CD14-positive monocyte (primary cell): ENCODE measurements at regions not wholly inside any gene's neighbourhood (a gene's known extent, or its start where the extent isn't known, plus 50 kb on each side); places are given as distances from the start of the nearest gene placed in this dataset.

Experiments
- DNase-seq, 3 donors: peaks; one replicate each; pipeline ENCODE4 v3.0.0-alpha.2; 2011 to 2022
- H2AFZ ChIP-seq: 2 replicates; pipeline ENCODE4 v1.6.0; 2012; ENCODE audit warnings: mild to moderate bottlenecking, low read depth, low read length, inconsistent platforms; ENCODE audit not compliant: insufficient read depth, poor library complexity, severe bottlenecking
- H3K27ac ChIP-seq, 2 donors: 1 replicate in 1 of 2; 2 replicates in 1 of 2; pipeline ENCODE4 v1.5.1; 2012 to 2013; ENCODE audit warnings: low read length in 2 of 2, control low read depth in 1 of 2, inconsistent platforms in 1 of 2, low read depth in 1 of 2, mild to moderate bottlenecking in 1 of 2
- H3K27me3 ChIP-seq, 2 donors: one replicate each; pipeline versions ENCODE4 v1.6.0 to v1.6.1; 2011 to 2013; ENCODE audit warnings: low read length in 2 of 2; ENCODE audit not compliant: control insufficient read depth in 2 of 2, insufficient read depth in 2 of 2
- H3K36me3 ChIP-seq, 2 donors: replicated peaks in 1 of 2; 1 replicate in 1 of 2; 2 replicates in 1 of 2; pipeline versions ENCODE4 v1.5.1 to v1.6.1; 2012 to 2013; ENCODE audit warnings: low read length in 2 of 2, control low read depth in 1 of 2, inconsistent platforms in 1 of 2, mild to moderate bottlenecking in 1 of 2; ENCODE audit not compliant: insufficient read depth in 2 of 2, control insufficient read depth in 1 of 2
- H3K4me1 ChIP-seq, 2 donors: 1 replicate in 1 of 2; 2 replicates in 1 of 2; pipeline versions ENCODE4 v1.5.1 to v1.6.1; 2012 to 2013; ENCODE audit warnings: low read length in 2 of 2, control low read depth in 1 of 2, inconsistent platforms in 1 of 2, mild to moderate bottlenecking in 1 of 2, moderate library complexity in 1 of 2; ENCODE audit not compliant: insufficient read depth in 2 of 2, control insufficient read depth in 1 of 2
- H3K4me2 ChIP-seq: replicated peaks from 2 replicates; pipeline ENCODE3; 2012; ENCODE audit warnings: low read length, moderate library complexity, mild to moderate bottlenecking; ENCODE audit not compliant: poor library complexity, severe bottlenecking; ENCODE audit errors: extremely low read depth
- H3K4me3 ChIP-seq, 3 experiments: fragments of 200-600 bp in 1 of 3; sonication (generic) in 1 of 3; replicated peaks in 1 of 3; 1 replicate in 2 of 3; 2 replicates in 1 of 3; pipeline ENCODE4 v1.5.1; 2011 to 2013; ENCODE audit warnings: low read length in 3 of 3, mild to moderate bottlenecking in 3 of 3, control low read depth in 2 of 3, low read depth in 2 of 3, inconsistent platforms in 1 of 3, moderate library complexity in 1 of 3
- H3K79me2 ChIP-seq: 2 replicates; pipeline ENCODE4 v1.6.0; 2012; ENCODE audit warnings: mild to moderate bottlenecking, control low read depth, inconsistent platforms, low read length, moderate library complexity; ENCODE audit not compliant: insufficient read depth
- H3K9ac ChIP-seq: 2 replicates; pipeline ENCODE4 v1.6.0; 2017; ENCODE audit warnings: low read length, mild to moderate bottlenecking; ENCODE audit not compliant: insufficient read depth, poor library complexity, severe bottlenecking
- H3K9me3 ChIP-seq, 2 donors: replicated peaks in 1 of 2; 1 replicate in 1 of 2; 2 replicates in 1 of 2; pipeline versions ENCODE4 v1.5.1 to v1.6.1; 2012 to 2013; ENCODE audit warnings: low read length in 2 of 2, control low read depth in 1 of 2; ENCODE audit not compliant: control insufficient read depth in 1 of 2, insufficient read depth in 1 of 2
- H4K20me1 ChIP-seq: 2 replicates; pipeline ENCODE4 v1.6.0; 2012; ENCODE audit warnings: mild to moderate bottlenecking, low read length, control low read depth, moderate library complexity; ENCODE audit not compliant: insufficient read depth
- H3K27ac Mint-ChIP-seq, 7 donors: one replicate each; pipeline ENCODE4 v1.8.0; 2020; ENCODE audit warnings: mild to moderate bottlenecking in 7 of 7, mixed read lengths in 7 of 7, moderate library complexity in 6 of 7, inconsistent platforms in 2 of 7
- H3K27me3 Mint-ChIP-seq, 3 donors: one replicate each; pipeline ENCODE4 v1.8.0; 2021 to 2022; ENCODE audit warnings: low read depth in 3 of 3, mild to moderate bottlenecking in 3 of 3, mixed read lengths in 3 of 3, moderate library complexity in 3 of 3, inconsistent platforms in 1 of 3
- H3K36me3 Mint-ChIP-seq, 2 donors: one replicate each; pipeline ENCODE4 v1.8.0; 2020; ENCODE audit warnings: mixed read lengths in 2 of 2, inconsistent platforms in 1 of 2, mild to moderate bottlenecking in 1 of 2
- H3K4me1 Mint-ChIP-seq: one replicate; pipeline ENCODE4 v1.8.0; 2020; ENCODE audit warnings: mild to moderate bottlenecking, mixed read lengths
- H3K4me3 Mint-ChIP-seq, 2 donors: one replicate each; pipeline ENCODE4 v1.8.0; 2020; ENCODE audit warnings: mild to moderate bottlenecking in 2 of 2, mixed read lengths in 2 of 2, moderate library complexity in 1 of 2
- H3K9me3 Mint-ChIP-seq, 7 donors: one replicate each; pipeline ENCODE4 v1.8.0; 2020 to 2022; ENCODE audit warnings: mixed read lengths in 7 of 7, mild to moderate bottlenecking in 6 of 7, moderate library complexity in 6 of 7, inconsistent platforms in 2 of 7
- CTCF ChIP-seq: fragments of 200-600 bp; IDR thresholded peaks from one replicate; pipeline ENCODE4 v1.8.0; 2022; ENCODE audit warnings: antibody characterized with exemption, mild to moderate bottlenecking
- WGBS: methylation state at CpG from one replicate; pipeline ENCODE4 v1.1.5; 2013; ENCODE audit warnings: missing lambda C conversion rate; ENCODE audit not compliant: insufficient coverage; 5-methylcytosine and 5-hydroxymethylcytosine counted together
- intact Hi-C, 2 donors: fragments of 100-400 bp; cut with micrococcal nuclease; formaldehyde crosslinking; loops; one replicate each; pipeline versions ENCODE4 v1.15.0 to v1.15.1; 2023

GRCh38 chr4:3344596-3344995 lies 51.8 kb downstream of the RGS12 start:
- no peak for DNase-seq
- H2AFZ ChIP-seq: no peak overlapping the region
- 100% methylated on average over 4 of the region's 4 CpGs for WGBS
- Mint-ChIP-seq H3K36me3 (peaks cover 7 to 9% of the 10 kb centered on the region in 2 donors), H3K4me3 (no peak overlapping the region), H3K4me1 (peaks cover 16% of the 10 kb centered on the region), H3K27me3 (peaks cover 0 to 2% (median 0%) of the 10 kb centered on the region in 3 donors), H3K9me3 (no peaks in the 10 kb centered on the region), H3K27ac (no peak overlapping the region)
- H4K20me1 ChIP-seq: no peaks in the 10 kb centered on the region
- no peaks in the 10 kb centered on the region for H3K36me3 ChIP-seq
- H3K79me2 ChIP-seq: no peaks in the 10 kb centered on the region
- H3K4me2 ChIP-seq: no peak overlapping the region
- no peaks in the 10 kb centered on the region for H3K9me3 ChIP-seq
- H3K9ac ChIP-seq: no peak overlapping the region
- H3K27ac ChIP-seq: no peak overlapping the region
- H3K4me1 ChIP-seq: peaks cover 5 to 7% of the 10 kb centered on the region in 2 donors
- no peak overlapping the region for H3K4me3 ChIP-seq
- no peak for TF ChIP-seq CTCF
- intact Hi-C loops: no loop called here
- no peaks in the 10 kb centered on the region for H3K27me3 ChIP-seq

- 100% methylated on average over 1 of the region's 5 CpGs for WGBS
- H3K4me3 ChIP-seq: no peak overlapping the region
- H3K9me3 Mint-ChIP-seq: no peaks in the 10 kb centered on the region
- H3K36me3 Mint-ChIP-seq: peaks cover 7 to 9% of the 10 kb centered on the region in 2 donors
- H3K4me1 ChIP-seq: peaks cover 5 to 7% of the 10 kb centered on the region in 2 donors
- H3K4me1 Mint-ChIP-seq: peaks cover 16% of the 10 kb centered on the region
- H3K27ac Mint-ChIP-seq: no peak overlapping the region
- no peak overlapping the region for H2AFZ ChIP-seq
- no peaks in the 10 kb centered on the region for H3K9me3 ChIP-seq
- no peak for TF ChIP-seq CTCF
- H3K4me3 Mint-ChIP-seq: no peak overlapping the region
- no peaks in the 10 kb centered on the region for H4K20me1 ChIP-seq
- no peaks in the 10 kb centered on the region for H3K36me3 ChIP-seq
- no peak overlapping the region for H3K4me2 ChIP-seq
- H3K27ac ChIP-seq: no peak overlapping the region
- no peak overlapping the region for H3K9ac ChIP-seq
- DNase-seq: no peak
- no peaks in the 10 kb centered on the region for H3K27me3 ChIP-seq
- H3K27me3 Mint-ChIP-seq: peaks cover 0 to 2% (median 0%) of the 10 kb centered on the region in 3 donors
- intact Hi-C loops: loop anchor here in 1 of 2 donors (1.0 kb wide), 1 partner anchor 98 kb away; no protein-coding TSS in a partner anchor
- no peaks in the 10 kb centered on the region for H3K79me2 ChIP-seq
Observed at GRCh38 chr4:3345384-3345783, 52.6 kb downstream of the RGS12 start.
